ENCODE measurements at regions not wholly inside any gene's neighbourhood (a gene's known extent, or its start where the extent isn't known, plus 50 kb on each side); places are given as distances from the start of the nearest gene placed in this dataset.
A peak's percentile ranks its signal among the peaks of the same experiment; 100 is the strongest.

- Histone ChIP-seq H4K5ac (ENCODE audit: insufficient read length, low read depth, low read length) (no peak overlapping the region), H3K18ac (ENCODE audit: insufficient read length, low read depth, low read length) (no peak overlapping the region)
- no peak overlapping the region for H3K27ac Mint-ChIP-seq
Observed at GRCh38 chr5:130243641-130244040, 339.4 kb downstream of the CHSY3 start.

More at GRCh38 chr5:130243641-130244040, 339.4 kb downstream of the CHSY3 start:
- no peak overlapping the region for H3T11ph ChIP-seq (ENCODE audit: low read length)
- H3K9ac ChIP-seq (ENCODE audit: extremely low read depth, insufficient read length, low read length), result no peak overlapping the region
- H3K23me2 ChIP-seq (ENCODE audit: insufficient read length, low read depth, low read length, poor library complexity, severe bottlenecking), result no peaks in the 10 kb centered on the region
- H3K4ac ChIP-seq (ENCODE audit: low read depth, low read length), result no peak overlapping the region
- no peak overlapping the region for H4K8ac ChIP-seq (replicated peaks; ENCODE audit: insufficient read length, low read depth, low read length)
- no peaks in the 10 kb centered on the region for H3K27me3 Mint-ChIP-seq (ENCODE audit: low read depth)
- no peak overlapping the region for H2AFZ ChIP-seq (ENCODE audit: low read length)
- no peak overlapping the region for H4K91ac ChIP-seq (ENCODE audit: insufficient read length, low read depth, low read length)
- no peak overlapping the region for H3K27ac ChIP-seq (ENCODE audit: insufficient read length, low read depth, low read length)
- no peaks in the 10 kb centered on the region for H3K79me2 ChIP-seq (ENCODE audit: insufficient read depth, low read length)
- no peak overlapping the region for H3K56ac ChIP-seq (ENCODE audit: insufficient read length, low read depth, low read length)
- no peaks in the 10 kb centered on the region for H3K4me1 Mint-ChIP-seq
- no peak overlapping the region for H3K4me3 Mint-ChIP-seq
- H2BK20ac ChIP-seq (ENCODE audit: low read depth, low read length, poor library complexity, severe bottlenecking), result no peak overlapping the region
- no peak overlapping the region for H3K14ac ChIP-seq (ENCODE audit: insufficient read depth, low read length)
- no peaks in the 10 kb centered on the region for H3K27me3 ChIP-seq (ENCODE audit: insufficient read depth, low read length)
- no peak overlapping the region for H2BK12ac ChIP-seq (ENCODE audit: insufficient read length, low read depth, low read length)
- H3K79me1 ChIP-seq (ENCODE audit: insufficient read depth, low read depth, low read length, poor library complexity, severe bottlenecking), result no peaks in the 10 kb centered on the region
- H3K9me3 ChIP-seq (ENCODE audit: control insufficient read depth, low read depth, low read length), result no peaks in the 10 kb centered on the region
- H3K36me3 Mint-ChIP-seq (ENCODE audit: insufficient read depth in 1 of 3, low read depth in 3 of 3), result no peaks in the 10 kb centered on the region
- H3K4me2 ChIP-seq (ENCODE audit: insufficient read depth, insufficient read length, low read length), result no peak overlapping the region
- H2BK5ac ChIP-seq (ENCODE audit: insufficient read length, low read length), result no peak overlapping the region
- WGBS (ENCODE audit: extremely low coverage, insufficient read length, low lambda C conversion rate), result no CpG with 5 or more reads among the region's 4 CpGs
- H3K9me3 Mint-ChIP-seq, result no peaks in the 10 kb centered on the region; a peak in 1 of 5 replicates
- TF ChIP-seq, protein P1, sequence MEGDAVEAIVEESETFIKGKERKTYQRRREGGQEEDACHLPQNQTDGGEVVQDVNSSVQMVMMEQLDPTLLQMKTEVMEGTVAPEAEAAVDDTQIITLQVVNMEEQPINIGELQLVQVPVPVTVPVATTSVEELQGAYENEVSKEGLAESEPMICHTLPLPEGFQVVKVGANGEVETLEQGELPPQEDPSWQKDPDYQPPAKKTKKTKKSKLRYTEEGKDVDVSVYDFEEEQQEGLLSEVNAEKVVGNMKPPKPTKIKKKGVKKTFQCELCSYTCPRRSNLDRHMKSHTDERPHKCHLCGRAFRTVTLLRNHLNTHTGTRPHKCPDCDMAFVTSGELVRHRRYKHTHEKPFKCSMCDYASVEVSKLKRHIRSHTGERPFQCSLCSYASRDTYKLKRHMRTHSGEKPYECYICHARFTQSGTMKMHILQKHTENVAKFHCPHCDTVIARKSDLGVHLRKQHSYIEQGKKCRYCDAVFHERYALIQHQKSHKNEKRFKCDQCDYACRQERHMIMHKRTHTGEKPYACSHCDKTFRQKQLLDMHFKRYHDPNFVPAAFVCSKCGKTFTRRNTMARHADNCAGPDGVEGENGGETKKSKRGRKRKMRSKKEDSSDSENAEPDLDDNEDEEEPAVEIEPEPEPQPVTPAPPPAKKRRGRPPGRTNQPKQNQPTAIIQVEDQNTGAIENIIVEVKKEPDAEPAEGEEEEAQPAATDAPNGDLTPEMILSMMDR (conservative IDR thresholded peaks at IDR 0.05), result peak; percentile 48
- no peak overlapping the region for H3K23ac ChIP-seq (ENCODE audit: insufficient read length, low read depth, low read length)
- H4K20me1 ChIP-seq (ENCODE audit: control insufficient read depth, insufficient read depth, insufficient read length), result no peaks in the 10 kb centered on the region
- DNase-seq, result peak; percentile 35
- H2AK5ac ChIP-seq (ENCODE audit: insufficient read length, low read length), result no peak overlapping the region
- H3K4me1 ChIP-seq (ENCODE audit: insufficient read depth, low read length), result no peaks in the 10 kb centered on the region
- H2BK120ac ChIP-seq (ENCODE audit: low read depth, low read length, poor library complexity, severe bottlenecking), result no peak overlapping the region
- no peak overlapping the region for H2BK15ac ChIP-seq (ENCODE audit: low read depth, low read length)
